ENCODE measurements at regions not wholly inside any gene's neighbourhood (a gene's known extent, or its start where the extent isn't known, plus 50 kb on each side); places are given as distances from the start of the nearest gene placed in this dataset.

GRCh38 chrX:30161043-30161442 lies 54.3 kb upstream of the MAGEB2 start:
- no peak overlapping the region for H2AFZ ChIP-seq (ENCODE audit: low read length)
- no peak for ATAC-seq
- H4K20me1 ChIP-seq (ENCODE audit: low read length): no peaks in the 10 kb centered on the region
- ChIA-PET CTCF (no interaction called here), POLR2A (ENCODE audit: unreplicated experiment) (no interaction called here)
- H3K4me2 ChIP-seq (ENCODE audit: low read length): no peak overlapping the region
- no TSS peak for BruUV-seq (replicated peaks)
- intact Hi-C loops (cut with micrococcal nuclease): no loop called here
- TF ChIP-seq CTCF (conservative IDR thresholded peaks at IDR 0.05; ENCODE audit: low read depth, low read length) (no peak), EZH2 (IDR thresholded peaks at IDR 0.05; ENCODE audit: low read length, unreplicated experiment) (no peak), EZH2phosphoT487 (IDR thresholded peaks at IDR 0.05; ENCODE audit: borderline replicate concordance, low read length) (no peak)
- H3K36me3 ChIP-seq (ENCODE audit: low read depth, low read length): no peaks in the 10 kb centered on the region
- H3K79me2 ChIP-seq (ENCODE audit: low read length): no peaks in the 10 kb centered on the region
- H3K27ac ChIP-seq (ENCODE audit: low read length): no peak overlapping the region
- H3K9me3 ChIP-seq (ENCODE audit: low read length): no peaks in the 10 kb centered on the region
- no peaks in the 10 kb centered on the region for H3K27me3 ChIP-seq (ENCODE audit: low read length)
- H3K4me3 ChIP-seq (ENCODE audit: low read length): no peak overlapping the region
- H3K4me1 ChIP-seq (ENCODE audit: insufficient read depth, low read length): no peaks in the 10 kb centered on the region
- no peak overlapping the region for H3K9ac ChIP-seq (ENCODE audit: low read length)
- no peaks in the 10 kb centered on the region for H3K9me2 ChIP-seq (replicated peaks; ENCODE audit: low read length)
- no peak for DNase-seq
- no peaks in the 10 kb centered on the region for H3F3A ChIP-seq (ENCODE audit: low read length, unreplicated experiment)

Data from PC-3 (cell line).